Mesodermal cell (in vitro differentiated cells): ENCODE measurements at regions not wholly inside any gene's neighbourhood (a gene's known extent, or its start where the extent isn't known, plus 50 kb on each side); places are given as distances from the start of the nearest gene placed in this dataset.

Experiments used
- H3K27ac ChIP-seq: 2 replicates; pipeline ENCODE4 v1.7.0; 2013; ENCODE audit warnings: mild to moderate bottlenecking, low read depth, low read length, moderate library complexity; ENCODE audit not compliant: severe bottlenecking
- H3K36me3 ChIP-seq: 2 replicates; pipeline ENCODE4 v1.7.1; 2013; ENCODE audit warnings: mild to moderate bottlenecking, low read length, moderate library complexity; ENCODE audit not compliant: control insufficient read depth, insufficient read depth
- H3K4me1 ChIP-seq: one replicate; pipeline ENCODE4 v1.7.1; 2013; ENCODE audit warnings: mild to moderate bottlenecking, low read length; ENCODE audit not compliant: insufficient read depth, control insufficient read depth, poor library complexity, severe bottlenecking
- H3K4me3 ChIP-seq: 2 replicates; pipeline ENCODE4 v1.7.0; 2013; ENCODE audit warnings: low read length, control low read depth, mild to moderate bottlenecking; ENCODE audit not compliant: insufficient read depth, poor library complexity, severe bottlenecking; ENCODE audit errors: extremely low read depth
- H3K9me3 ChIP-seq: 2 replicates; pipeline ENCODE4 v1.7.1; 2013; ENCODE audit warnings: mild to moderate bottlenecking, low read length, moderate library complexity; ENCODE audit not compliant: control insufficient read depth
- WGBS, 2 experiments: methylation state at CpG; one replicate each; pipeline ENCODE4 v1.1.5; 2013; ENCODE audit warnings: missing lambda C conversion rate in 2 of 2; ENCODE audit not compliant: insufficient coverage in 2 of 2; 5-methylcytosine and 5-hydroxymethylcytosine counted together

GRCh38 chr16:79294568-79294967, 306.0 kb downstream of the MAF start:
- Histone ChIP-seq H3K36me3 (no peaks in the 10 kb centered on the region), H3K4me1 (peaks cover 8% of the 10 kb centered on the region), H3K9me3 (no peaks in the 10 kb centered on the region), H3K27ac (no peak overlapping the region), H3K4me3 (no peak overlapping the region)
- WGBS, 2 experiments = no CpG with 5 or more reads among the region's 2 CpGs

GRCh38 chr16:79293836-79294460, 306.6 kb downstream of the MAF start:
- H3K4me3 ChIP-seq = no peak overlapping the region
- peaks cover 6% of the 10 kb centered on the region for H3K4me1 ChIP-seq
- WGBS, 2 experiments = 88 to 89% methylated on average over 2 to 4 of the region's 4 CpGs
- no peaks in the 10 kb centered on the region for H3K36me3 ChIP-seq
- no peaks in the 10 kb centered on the region for H3K9me3 ChIP-seq
- H3K27ac ChIP-seq = no peak overlapping the region

GRCh38 chr16:79288066-79288465, 312.5 kb downstream of the MAF start:
- no peak overlapping the region for H3K4me3 ChIP-seq
- no peaks in the 10 kb centered on the region for H3K9me3 ChIP-seq
- H3K27ac ChIP-seq = no peak overlapping the region
- no peaks in the 10 kb centered on the region for H3K36me3 ChIP-seq
- no peaks in the 10 kb centered on the region for H3K4me1 ChIP-seq
- WGBS, 2 experiments = 75 to 93% methylated on average over 1 to 2 of the region's 4 CpGs

GRCh38 chr16:79287424-79287917, 313.1 kb downstream of the MAF start:
- Histone ChIP-seq H3K9me3 (no peaks in the 10 kb centered on the region), H3K27ac (no peak overlapping the region), H3K4me1 (no peaks in the 10 kb centered on the region), H3K4me3 (no peak overlapping the region), H3K36me3 (no peaks in the 10 kb centered on the region)
- 75 to 83% methylated on average over 3 to 4 of the region's 5 CpGs for WGBS, 2 experiments

DNA sequence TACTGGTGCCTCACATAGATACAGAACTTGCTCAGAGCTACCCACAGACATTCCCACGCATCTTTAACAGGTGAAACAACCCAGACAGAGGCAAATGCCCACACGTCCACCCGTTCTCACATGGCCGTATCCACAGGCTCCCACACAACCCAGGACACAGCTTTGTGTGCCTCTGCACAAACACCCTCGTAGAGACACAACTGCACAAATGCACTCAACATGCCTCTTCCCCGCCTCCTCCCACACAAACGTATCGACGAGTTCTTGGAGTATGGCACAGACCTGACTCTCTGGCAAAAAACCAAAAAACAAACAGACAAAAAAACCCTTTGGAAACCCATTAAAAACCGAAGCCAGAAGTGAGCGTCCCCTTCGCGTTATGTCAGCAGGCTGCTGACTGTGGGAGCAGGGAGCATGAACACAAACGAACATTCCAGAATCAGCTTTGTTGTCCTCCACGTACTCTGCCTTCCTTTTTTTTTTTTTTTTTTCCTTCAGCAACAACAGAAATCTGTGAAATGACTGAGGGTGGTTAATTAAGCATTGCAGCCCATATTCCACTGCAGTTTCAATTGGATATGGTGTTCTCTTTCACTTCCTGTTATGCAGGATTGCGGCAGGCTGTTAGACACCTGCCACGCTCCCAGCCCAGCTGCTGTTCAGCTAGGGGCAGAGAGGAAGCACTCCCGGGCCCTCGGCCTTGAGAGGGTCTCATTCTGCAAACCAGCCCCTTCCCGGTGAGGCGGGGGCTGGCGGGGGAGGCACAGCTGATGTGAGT, 313.7 kb downstream of the MAF start:
- no peak overlapping the region for H3K27ac ChIP-seq
- no peaks in the 10 kb centered on the region for H3K4me1 ChIP-seq
- H3K4me3 ChIP-seq = no peak overlapping the region
- no peaks in the 10 kb centered on the region for H3K36me3 ChIP-seq
- 74 to 85% methylated on average over 15 to 17 of the region's 22 CpGs for WGBS, 2 experiments
- H3K9me3 ChIP-seq = no peaks in the 10 kb centered on the region

DNA sequence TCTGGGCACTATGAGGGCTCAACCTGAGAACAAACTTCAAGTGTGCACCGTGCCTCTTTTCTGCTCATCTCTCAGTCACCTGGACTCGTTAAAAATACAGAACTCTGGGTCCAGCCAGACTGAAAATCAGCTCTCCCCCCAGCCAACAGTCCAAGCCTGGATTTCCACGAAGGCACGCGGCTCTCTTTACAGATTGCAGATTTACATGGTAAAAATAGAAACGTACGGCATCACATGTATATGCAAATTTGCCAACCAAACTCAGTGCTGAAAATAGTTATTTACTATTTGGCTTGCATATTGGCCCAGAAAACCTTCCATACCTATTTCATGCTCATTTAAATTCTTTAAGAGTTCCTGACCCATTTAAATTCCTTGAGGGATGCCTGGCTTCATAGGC, 315.8 kb downstream of the MAF start:
- Histone ChIP-seq H3K4me1 (no peaks in the 10 kb centered on the region), H3K4me3 (no peak overlapping the region), H3K9me3 (no peaks in the 10 kb centered on the region), H3K27ac (no peak overlapping the region), H3K36me3 (no peaks in the 10 kb centered on the region)
- 82 to 93% methylated on average over 3 to 4 of the region's 7 CpGs for WGBS, 2 experiments

- Histone ChIP-seq H3K4me3 (no peak overlapping the region), H3K9me3 (no peaks in the 10 kb centered on the region), H3K4me1 (no peaks in the 10 kb centered on the region), H3K27ac (no peak overlapping the region), H3K36me3 (no peaks in the 10 kb centered on the region)
- WGBS, 2 experiments = 90 to 96% methylated on average over 2 to 3 of the region's 4 CpGs
Observed at GRCh38 chr16:79283578-79283977, 317.0 kb downstream of the MAF start.

DNA sequence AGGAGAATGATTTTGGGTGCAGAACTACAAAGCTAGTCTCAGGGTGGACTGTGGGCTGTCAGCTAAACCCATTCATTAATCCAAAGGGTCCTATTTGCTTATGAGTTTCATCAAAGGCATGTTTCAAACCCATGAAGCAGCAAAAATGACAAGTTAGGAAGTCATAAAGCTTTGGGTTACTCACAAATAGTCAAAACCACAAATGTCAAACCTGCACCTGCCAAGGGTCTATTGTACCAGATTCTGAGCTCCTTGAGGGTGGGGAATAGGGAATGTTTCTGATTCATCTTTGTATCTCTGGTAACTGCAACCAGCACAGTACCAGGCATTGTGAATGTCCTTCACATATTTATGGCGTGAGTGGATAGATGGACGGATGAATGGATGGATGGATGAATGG, 317.7 kb downstream of the MAF start:
- no peak overlapping the region for H3K27ac ChIP-seq
- H3K36me3 ChIP-seq = no peaks in the 10 kb centered on the region
- H3K9me3 ChIP-seq = no peaks in the 10 kb centered on the region
- no peaks in the 10 kb centered on the region for H3K4me1 ChIP-seq
- H3K4me3 ChIP-seq = no peak overlapping the region
- WGBS, 2 experiments = no CpG with 5 or more reads among the region's 2 CpGs

DNA sequence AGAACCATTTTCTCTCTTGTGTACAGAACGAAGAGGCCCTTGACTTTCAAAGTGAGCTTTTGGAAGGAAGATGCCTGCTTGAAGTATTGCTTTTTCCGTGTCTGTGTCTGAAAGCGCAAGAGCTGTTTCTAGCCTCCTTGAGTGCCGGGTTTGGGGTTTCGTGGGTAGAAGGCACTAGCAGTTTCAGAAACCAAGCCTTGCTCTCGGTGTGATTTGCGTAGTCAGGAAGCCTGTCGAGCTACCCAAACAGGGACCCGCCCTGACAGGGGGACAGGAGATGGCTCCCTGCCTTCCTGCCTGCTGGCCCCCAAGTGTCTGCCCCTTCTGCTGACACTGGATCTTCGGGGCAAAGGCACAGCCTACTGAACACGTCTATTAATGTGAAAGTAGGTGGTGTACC, 322.0 kb downstream of the MAF start:
- Histone ChIP-seq H3K4me1 (no peaks in the 10 kb centered on the region), H3K36me3 (no peaks in the 10 kb centered on the region), H3K4me3 (no peak overlapping the region), H3K9me3 (no peaks in the 10 kb centered on the region), H3K27ac (no peak overlapping the region)
- WGBS, 2 experiments = 87 to 95% methylated on average over 8 to 9 of the region's 11 CpGs

DNA sequence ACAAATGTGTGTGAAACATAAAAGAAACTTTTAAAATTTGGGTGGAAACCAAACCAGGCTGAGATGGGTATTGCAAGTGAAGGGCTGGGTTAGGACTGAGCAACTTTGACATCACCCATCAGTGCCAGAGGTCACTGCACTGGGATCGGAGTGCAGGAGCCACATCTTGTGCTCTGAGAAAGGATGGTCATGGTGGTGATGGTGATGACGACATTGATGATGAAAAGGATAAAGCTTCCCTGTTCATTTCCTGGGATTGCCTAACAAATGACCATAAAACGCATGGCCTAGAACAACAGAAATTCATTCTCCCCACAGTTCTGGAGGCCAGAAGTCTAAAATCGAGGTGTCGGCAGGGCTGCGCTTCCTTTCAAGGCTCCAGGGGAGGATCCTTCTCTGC, 324.0 kb downstream of the MAF start:
- Histone ChIP-seq H3K36me3 (no peaks in the 10 kb centered on the region), H3K9me3 (no peaks in the 10 kb centered on the region), H3K27ac (no peak overlapping the region), H3K4me3 (no peak overlapping the region), H3K4me1 (no peaks in the 10 kb centered on the region)
- WGBS, 2 experiments = 87 to 92% methylated on average over 3 of the region's 6 CpGs

DNA sequence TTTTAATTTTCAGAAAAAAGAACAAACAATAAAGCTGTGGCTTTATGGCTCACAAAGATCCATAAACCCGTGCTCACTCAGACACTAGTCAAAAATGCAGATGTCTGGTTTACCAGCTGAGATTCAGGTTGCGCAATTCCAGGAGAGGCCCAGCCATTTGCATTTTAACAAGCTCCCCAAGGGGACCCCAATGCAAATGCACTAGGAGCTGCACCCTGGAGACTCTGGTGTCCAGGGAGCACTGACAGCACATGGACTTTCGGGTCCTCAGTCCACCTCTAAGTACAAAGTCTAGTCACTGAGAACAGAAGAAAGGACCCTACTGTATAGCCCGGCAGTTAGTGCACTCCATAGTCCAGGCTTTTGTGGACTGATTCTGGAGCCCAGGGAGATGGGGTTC, 326.3 kb downstream of the MAF start:
- WGBS, 2 experiments = 79 to 86% methylated on average over 3 to 4 of the region's 4 CpGs
- H3K4me3 ChIP-seq = no peak overlapping the region
- no peaks in the 10 kb centered on the region for H3K4me1 ChIP-seq
- H3K27ac ChIP-seq = no peak overlapping the region
- no peaks in the 10 kb centered on the region for H3K36me3 ChIP-seq
- no peaks in the 10 kb centered on the region for H3K9me3 ChIP-seq
